NCI-H82 treated with DMSO at 0.1 percent for 48 hours (cell line): ENCODE measurements at regions not wholly inside any gene's neighbourhood (a gene's known extent, or its start where the extent isn't known, plus 50 kb on each side); places are given as distances from the start of the nearest gene placed in this dataset.

Experiments used
- DNase-seq: peaks from one replicate; lab custom pipeline; 2025; ENCODE audit not compliant: unreplicated experiment; lab: John Stamatoyannopoulos, UW

DNA sequence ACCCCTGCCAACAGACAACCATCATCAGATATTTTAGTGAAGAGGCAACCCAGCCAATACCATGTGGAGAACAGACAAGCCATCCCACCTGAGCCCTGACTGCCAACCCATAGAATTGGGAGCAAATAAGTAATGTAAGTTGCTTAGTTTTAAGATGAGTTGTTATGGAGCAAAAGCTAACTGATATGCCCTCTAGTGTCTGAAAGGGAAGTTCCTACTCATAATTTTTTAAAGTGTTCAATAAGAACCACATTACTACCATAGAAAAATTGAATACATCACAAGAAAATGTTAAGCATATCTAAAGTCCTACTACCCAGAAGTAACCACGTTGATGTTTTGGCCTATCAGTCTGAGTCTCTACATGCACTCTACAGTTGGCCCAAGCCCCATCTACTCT is 50.8 kb upstream of the SLC36A4 start:
- DNase-seq = no peak

DNA sequence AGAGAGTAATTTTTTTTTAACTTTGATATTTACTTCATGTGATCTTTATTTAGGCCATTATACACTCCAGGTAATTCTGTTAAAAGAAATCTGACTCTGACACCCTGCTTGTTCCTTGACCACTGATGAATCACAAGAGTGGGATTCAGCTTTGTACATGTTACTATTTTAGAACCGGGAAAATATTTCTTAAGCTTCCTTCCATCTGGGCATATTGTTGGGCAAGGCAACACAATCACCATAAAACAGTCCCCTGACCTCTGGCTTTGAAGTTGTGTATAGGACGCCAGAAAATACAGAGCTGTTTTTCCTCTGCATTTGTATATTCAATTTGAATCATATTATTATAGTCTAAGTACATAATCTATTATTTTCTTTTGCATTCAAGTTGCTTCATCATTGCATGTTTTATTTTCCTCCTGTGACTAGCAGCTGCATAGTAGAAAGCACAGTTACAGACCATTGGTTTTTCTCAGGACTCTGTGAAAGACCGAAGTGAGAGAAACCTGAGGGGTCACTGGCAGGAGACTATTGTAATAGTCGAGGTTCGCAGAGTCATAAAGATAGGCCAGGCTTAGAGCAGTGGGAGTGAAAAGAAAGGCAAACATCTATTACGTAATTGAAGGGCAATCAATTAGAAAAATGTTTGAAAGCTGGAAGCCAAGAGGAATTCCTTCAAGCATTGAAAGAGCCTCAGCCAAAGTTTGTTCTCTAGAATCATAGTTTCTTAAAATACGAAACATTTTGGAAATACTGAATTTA is 51.8 kb upstream of the SLC36A4 start:
- no peak for DNase-seq

DNA sequence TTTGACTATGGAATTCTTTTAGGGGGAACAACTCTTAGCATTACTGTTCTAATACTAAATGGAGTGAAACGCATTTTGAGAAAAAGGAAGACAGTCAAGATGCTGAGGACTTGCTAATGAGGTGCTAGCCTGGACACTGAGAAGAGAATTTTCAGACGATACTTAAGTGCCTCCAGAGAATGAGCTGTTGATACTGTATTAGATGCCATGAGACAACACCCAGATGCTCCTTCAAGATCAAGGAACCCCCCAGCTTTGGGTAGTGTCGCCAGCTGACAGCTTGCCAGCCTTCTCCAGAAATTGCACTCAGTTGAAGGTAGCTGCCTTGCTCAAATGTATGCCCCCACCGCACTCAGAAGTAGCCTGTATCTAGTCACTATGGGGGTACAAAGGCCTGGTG is 52.5 kb upstream of the SLC36A4 start:
- no peak for DNase-seq

DNA sequence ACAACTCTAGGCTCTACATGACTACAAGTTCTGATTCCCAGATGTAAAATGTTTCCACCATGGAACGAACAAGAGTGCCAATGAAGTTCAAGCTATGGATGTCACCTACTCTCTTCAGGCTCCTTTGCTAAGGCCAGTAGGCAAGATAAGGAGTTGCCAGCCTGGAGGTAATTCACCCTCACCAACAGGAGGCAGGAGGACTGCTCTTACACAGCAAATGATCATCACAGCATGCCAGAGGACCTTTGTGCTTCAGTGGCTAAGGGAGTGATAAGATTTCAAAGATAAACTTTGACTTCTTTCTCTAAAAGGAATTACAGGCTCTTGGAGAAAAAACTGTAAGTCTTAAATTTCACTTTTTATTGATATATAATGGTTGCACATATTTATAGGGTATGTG is 54.1 kb upstream of the SLC36A4 start:
- no peak for DNase-seq

DNA sequence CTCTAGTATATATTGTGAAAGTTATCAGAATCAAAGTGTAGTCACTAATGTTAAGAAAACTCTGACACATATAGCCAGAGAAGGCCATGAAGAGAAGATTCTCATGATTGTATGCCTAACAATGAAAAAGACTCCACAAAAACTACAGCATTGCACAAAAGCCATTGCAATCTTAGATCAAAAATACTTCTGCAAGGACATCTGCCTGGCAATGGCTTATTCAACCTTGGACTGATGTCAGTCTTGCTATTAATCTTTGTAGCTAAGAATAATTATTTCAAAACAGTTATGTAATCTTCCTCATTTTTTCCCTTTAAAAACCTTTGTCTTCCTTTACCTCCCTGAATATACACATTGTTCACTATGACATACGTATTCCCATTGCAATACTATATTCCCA is 55.3 kb upstream of the SLC36A4 start:
- DNase-seq = no peak

DNA sequence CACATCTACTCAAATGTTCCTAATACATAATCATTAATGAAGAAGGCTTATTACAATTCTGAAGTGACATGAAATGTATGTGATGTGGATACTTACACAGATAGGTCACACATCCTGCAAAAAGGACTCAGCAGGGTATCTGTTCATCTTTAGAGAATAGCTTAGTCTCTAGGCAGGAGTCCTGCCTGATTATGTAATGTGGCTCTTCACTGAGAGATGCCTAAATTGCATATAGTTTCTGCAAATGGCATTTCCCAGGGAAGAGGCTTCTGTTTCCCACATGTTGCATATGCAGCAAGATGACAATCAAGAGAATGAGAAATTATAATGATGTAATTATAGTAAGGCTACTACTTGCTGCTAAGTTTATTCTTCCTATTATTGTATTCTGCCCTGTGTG is 58.8 kb upstream of the SLC36A4 start:
- no peak for DNase-seq

DNA sequence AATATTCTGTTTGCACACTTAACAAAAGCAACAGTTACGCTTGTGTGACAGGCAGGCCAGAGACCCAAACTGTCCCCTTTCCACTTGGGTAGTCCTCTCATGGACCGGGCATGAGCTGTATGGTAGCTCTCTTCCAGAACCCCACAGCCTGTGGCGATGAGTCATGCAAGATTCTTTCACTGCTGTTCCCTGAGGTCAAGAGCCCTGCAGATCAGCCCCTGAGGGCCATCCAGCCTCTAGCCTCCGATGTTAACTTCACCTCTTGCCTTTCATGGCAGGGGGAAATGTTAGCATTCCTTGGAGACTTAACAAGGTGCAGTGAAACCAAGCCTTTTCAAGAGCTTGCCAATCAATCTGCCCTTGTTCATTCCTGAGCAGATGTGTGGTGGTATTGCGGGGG is 63.2 kb upstream of the DEUP1 start:
- DNase-seq = no peak

DNA sequence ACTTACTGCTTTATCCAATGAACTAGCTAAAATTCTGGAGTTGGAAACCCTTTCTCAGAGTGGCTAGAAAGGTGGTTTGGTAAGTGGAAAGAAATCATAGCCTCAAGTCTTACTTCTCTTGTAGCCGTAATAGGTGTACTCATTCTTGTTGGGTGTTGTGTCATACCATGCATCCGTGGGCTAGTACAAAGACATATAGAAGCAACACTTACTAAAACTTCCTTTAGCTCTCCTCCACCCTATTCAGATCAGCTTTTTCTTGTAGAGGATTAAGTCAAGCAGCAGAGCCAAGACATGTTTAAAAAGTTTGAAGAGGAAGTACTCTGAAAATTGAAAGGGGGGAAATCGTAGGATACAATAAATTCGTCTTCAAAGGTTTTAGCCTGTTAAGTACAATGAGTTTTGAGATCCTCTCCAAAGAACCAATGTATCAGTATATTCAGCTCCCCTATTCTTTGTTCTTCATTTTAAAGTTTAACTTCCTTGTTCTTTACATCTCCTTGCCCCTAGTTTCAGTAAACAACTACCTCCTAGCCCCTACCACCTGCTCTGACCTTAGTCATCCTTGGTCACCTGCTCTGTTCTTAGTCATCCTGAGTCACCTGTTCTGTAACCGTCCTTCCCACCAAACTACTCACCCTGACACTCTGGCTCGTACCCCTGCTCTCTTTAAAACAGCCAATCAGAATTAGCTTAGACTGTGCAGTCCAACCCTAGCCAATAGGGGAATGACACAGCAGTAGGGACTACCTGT is 62.1 kb upstream of the DEUP1 start:
- no peak for DNase-seq

DNA sequence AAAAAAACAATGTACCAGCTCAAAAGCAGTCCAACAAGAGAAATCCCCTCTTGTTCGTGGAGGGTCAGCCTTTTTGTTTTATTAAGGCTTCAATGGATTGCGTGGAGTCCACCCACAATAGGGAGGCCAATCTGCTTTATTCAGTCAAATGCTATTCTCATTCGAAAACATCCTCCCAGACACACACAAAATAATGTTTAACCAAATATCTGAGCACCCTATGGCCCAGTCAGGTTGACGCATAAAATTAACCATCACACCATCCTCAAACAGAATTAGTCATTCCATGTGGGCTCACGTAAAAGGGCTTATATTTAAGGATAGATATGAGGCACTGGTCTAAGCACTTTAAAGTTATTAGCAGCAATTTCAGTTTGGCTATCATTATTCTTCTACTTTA is 58.9 kb upstream of the DEUP1 start:
- no peak for DNase-seq

DNA sequence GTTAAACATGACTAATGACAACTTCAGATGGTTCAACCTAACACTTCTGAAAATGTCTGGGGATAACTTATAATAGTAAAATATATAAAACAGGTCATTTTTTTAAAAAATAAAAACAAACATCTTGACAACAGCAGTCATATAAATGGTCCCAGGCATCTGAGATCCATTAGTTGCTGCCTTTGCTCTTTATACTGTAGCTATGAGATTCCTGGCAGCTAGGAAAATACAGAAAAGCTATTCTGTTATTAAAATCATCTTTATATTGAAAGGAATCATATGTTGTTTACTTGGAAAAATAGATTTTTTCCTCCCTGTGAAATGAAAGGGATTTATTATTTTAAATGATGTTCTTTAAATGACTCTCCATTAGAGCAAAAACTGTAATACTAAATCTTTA is 55.7 kb upstream of the DEUP1 start:
- no peak for DNase-seq

DNA sequence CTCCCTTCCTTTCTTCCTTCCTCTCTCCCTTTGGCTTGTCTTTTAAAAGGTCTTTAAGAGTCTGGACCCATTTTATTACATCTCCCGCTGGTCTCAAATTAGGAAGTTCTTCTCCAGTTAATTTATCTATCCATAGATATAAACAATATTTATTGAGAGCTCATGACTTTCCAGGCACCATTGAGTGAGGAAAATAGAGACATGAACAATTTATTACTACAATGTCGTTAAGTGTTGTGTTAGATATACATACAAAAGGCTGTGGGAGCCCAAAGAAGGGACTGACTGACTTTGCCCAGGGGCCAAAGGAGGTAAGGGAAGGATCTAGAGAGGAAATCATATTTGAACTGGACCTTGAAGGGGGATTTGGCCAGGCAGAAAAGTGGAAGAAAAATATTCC is 51.6 kb upstream of the DEUP1 start:
- DNase-seq = no peak

DNA sequence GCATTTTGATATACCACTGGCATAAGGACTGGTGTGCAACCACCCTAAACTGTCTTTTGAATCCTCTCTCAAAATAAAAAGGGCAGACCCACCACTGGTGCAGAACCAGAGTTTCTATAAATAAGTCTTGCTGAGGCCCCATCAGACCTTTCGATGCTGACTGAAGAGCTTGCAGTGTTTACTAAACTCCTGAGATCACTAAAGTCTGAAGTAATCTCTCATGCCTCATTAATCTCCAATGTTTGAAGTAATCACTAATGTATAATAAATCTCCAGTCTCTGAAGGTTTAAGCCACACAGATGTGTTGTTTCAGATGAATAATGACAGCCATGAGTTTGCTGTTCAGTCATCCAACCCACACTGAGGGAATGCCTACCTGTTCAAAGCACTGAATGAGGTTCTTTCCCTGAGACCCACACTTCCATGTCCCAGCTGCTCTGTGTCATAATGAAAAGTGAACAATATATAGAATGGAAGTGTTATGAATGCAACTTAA is 50.6 kb upstream of the DEUP1 start:
- peak; percentile 19 for DNase-seq
